GM10266 (cell line): ENCODE measurements at regions not wholly inside any gene's neighbourhood (a gene's known extent, or its start where the extent isn't known, plus 50 kb on each side); places are given as distances from the start of the nearest gene placed in this dataset.

Source experiments
- DNase-seq: peaks from one replicate; pipeline ENCODE4 v3.0.0; 2012; ENCODE audit errors: extremely low spot score
- CTCF ChIP-seq: IDR thresholded peaks from 2 replicates; pipeline ENCODE4 v1.5.1; 2012; ENCODE audit warnings: mild to moderate bottlenecking, low read depth; ENCODE audit not compliant: control insufficient read depth, insufficient read depth; ENCODE audit errors: missing control alignments

GRCh38 chr14:35991356-35991755 is 165.2 kb downstream of the BRMS1L start:
- no peak for DNase-seq
- no peak for TF ChIP-seq CTCF

GRCh38 chr14:35989736-35990135 is 163.6 kb downstream of the BRMS1L start:
- DNase-seq = no peak
- no peak for TF ChIP-seq CTCF

- DNase-seq = no peak
- TF ChIP-seq CTCF = no peak
Observed at GRCh38 chr14:35988972-35989690, 163.0 kb downstream of the BRMS1L start.

GRCh38 chr14:35988550-35988949 is 162.4 kb downstream of the BRMS1L start:
- DNase-seq = no peak
- no peak for TF ChIP-seq CTCF

GRCh38 chr14:35987731-35988130 is 161.6 kb downstream of the BRMS1L start:
- DNase-seq = no peak
- no peak for TF ChIP-seq CTCF

GRCh38 chr14:35986219-35986573 is 160.1 kb downstream of the BRMS1L start:
- DNase-seq = no peak
- no peak for TF ChIP-seq CTCF

- DNase-seq = no peak
Observed at GRCh38 chr14:35985474-35986218, 159.5 kb downstream of the BRMS1L start.

More at GRCh38 chr14:35985474-35986218, 159.5 kb downstream of the BRMS1L start:
- no peak for TF ChIP-seq CTCF
